Stimulated activated naive CD8-positive, alpha-beta T cell treated with anti-CD3 and anti-CD28 coated beads, Interleukin-15, amount 100 ng/mL, for 72 hours (primary cell): ENCODE measurements at regions not wholly inside any gene's neighbourhood (a gene's known extent, or its start where the extent isn't known, plus 50 kb on each side); places are given as distances from the start of the nearest gene placed in this dataset.

ENCODE experiments used
- ATAC-seq: fragments of 150-1000 bp; cut with Tn5 transposase; 2 replicates; pipeline ENCODE4 v1.10.0; 2021; ENCODE audit warnings: mild to moderate bottlenecking, moderate library complexity
- DNase-seq, 2 donors: peaks; one replicate each; pipeline ENCODE4 v3.0.0; 2021 to 2022
- H3K27ac Mint-ChIP-seq, 2 donors: one replicate each; pipeline ENCODE4 v1.8.0; 2022; ENCODE audit warnings: mild to moderate bottlenecking in 2 of 2, mixed read lengths in 2 of 2, moderate library complexity in 2 of 2
- H3K27me3 Mint-ChIP-seq: one replicate; pipeline ENCODE4 v1.8.0; 2022; ENCODE audit warnings: mixed read lengths
- H3K4me1 Mint-ChIP-seq: one replicate; pipeline ENCODE4 v1.8.0; 2022; ENCODE audit warnings: mild to moderate bottlenecking, mixed read lengths
- H3K4me3 Mint-ChIP-seq, 2 donors: one replicate each; pipeline ENCODE4 v1.8.0; 2022; ENCODE audit warnings: mild to moderate bottlenecking in 2 of 2, mixed read lengths in 2 of 2, moderate library complexity in 1 of 2
- H3K9me3 Mint-ChIP-seq, 2 donors: one replicate each; pipeline ENCODE4 v1.8.0; 2022; ENCODE audit warnings: mixed read lengths in 2 of 2

DNA sequence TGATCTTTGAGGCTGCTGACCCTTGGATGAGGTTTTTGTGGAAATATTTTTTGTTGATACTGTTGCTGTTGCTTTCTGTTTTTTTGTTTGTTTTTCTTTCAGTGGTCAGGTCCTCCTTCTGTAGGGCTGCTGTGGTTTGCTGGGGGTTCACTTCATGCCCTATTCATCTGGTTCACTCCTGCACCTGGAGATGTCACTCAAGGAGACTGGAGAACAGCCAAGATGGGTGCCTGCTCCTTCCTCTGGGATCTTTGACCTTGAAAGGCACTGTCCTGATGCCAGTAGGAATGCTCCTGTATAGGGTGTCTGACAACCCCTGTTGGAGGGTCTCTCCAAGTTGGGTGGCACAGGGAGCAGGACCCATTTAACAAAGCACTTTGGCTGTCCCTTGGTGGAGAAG lies 67.0 kb upstream of the ACTBL2 start:
- no peaks in the 10 kb centered on the region for H3K4me1 Mint-ChIP-seq
- DNase-seq (no peak), ATAC-seq (no peak)
- H3K27me3 Mint-ChIP-seq = peaks cover 26% of the 10 kb centered on the region
- no peak overlapping the region for H3K4me3 Mint-ChIP-seq
- H3K27ac Mint-ChIP-seq = no peak overlapping the region
- no peaks in the 10 kb centered on the region for H3K9me3 Mint-ChIP-seq

DNA sequence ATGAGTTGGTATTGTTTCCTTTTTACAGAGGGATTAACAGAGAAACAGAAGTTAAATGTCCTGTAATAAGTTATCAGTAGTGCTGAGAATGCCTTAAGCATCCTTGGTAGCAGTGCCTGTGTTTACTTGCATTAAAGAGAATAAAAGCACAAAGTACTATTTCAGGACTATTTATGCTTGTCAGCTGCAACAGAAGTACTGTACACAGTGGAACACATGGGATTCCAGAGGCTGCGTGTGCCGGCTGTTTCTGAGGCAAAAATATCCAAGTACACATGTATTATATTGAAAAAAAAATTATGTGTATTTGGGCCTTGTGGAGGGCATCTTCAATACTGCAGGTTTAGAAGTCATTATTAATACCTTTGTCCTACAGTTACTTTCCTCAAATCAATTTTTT lies 58.2 kb upstream of the ACTBL2 start:
- Mint-ChIP-seq H3K4me3 (no peak overlapping the region), H3K27ac (no peak overlapping the region), H3K9me3 (no peaks in the 10 kb centered on the region), H3K4me1 (peaks cover 9% of the 10 kb centered on the region), H3K27me3 (peaks cover 20% of the 10 kb centered on the region)
- ATAC-seq (no peak), DNase-seq (no peak)

DNA sequence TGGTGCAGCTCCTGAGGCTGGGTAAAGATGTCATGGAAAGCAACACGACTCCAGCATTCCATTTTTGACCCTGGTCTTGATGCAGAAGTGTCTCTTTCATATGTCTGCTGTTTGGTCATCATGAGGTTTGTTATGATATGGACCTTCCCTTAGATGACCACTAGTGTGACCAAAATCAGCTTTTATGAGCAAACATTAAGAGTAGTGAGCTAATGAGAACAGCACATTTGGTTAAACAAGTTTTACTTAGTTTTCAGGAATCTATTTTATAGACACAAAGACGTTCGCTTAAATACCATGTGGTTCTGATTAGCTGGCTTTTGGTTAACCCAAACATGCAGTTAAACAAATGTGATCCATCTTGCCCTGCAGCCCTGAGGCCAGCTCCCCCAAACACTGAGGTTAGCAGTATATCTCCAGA lies 56.7 kb upstream of the ACTBL2 start:
- Mint-ChIP-seq H3K9me3 (no peaks in the 10 kb centered on the region), H3K27me3 (peaks cover 12% of the 10 kb centered on the region), H3K4me3 (no peak overlapping the region), H3K27ac (no peak overlapping the region), H3K4me1 (peaks cover 9% of the 10 kb centered on the region)
- DNase-seq (no peak), ATAC-seq (no peak)

DNA sequence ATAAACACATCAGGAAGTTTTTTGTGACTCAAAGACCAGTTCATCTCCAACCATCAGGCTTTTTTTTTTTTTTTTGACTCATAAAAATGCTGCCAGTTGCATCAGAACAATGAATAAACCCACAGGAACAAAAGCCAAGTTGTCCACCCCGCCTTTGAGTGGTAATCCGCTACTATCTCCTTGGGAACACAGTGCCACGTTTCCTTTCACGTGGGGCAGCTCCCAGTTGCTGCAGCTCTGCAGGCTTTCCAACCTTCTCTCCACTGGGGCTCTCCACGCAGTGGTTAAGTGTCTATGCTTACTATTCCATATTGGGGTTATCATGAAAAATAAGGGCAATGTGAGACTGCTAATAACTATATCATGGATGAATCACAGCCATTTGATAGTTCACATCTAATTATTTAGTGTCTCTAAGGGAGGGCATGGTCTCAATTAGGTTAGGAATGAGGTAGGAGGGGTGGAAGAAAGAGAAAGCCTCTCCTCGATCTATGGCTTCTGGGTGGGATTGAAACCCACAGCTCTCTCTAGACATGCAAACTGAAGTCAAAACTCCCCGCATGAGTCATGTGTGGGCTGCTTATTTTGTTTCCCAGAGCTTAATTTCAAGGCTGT lies 55.8 kb upstream of the ACTBL2 start:
- H3K9me3 Mint-ChIP-seq = no peaks in the 10 kb centered on the region
- DNase-seq = no peak

DNA sequence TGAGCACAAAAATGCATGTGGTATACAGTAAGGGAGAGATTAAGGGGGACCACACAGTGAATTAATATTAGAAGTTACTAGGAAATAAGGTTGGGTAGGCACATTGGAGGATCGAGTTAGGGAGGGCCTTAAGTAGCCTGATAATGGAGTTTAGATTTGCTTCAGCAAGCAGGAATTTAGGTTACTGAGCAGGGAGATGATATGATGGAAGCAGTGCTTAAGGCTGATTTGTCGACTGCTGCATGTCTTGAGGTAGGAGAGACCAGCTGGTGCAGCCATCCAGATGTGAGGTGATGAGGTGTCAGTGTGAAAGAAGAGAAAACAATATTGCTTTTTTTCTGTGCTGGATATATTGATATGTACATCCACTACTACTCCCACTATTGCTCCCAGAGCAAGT lies 55.2 kb upstream of the ACTBL2 start:
- Mint-ChIP-seq H3K4me3 (no peak overlapping the region), H3K4me1 (peaks cover 9% of the 10 kb centered on the region), H3K27ac (no peak overlapping the region), H3K9me3 (no peaks in the 10 kb centered on the region), H3K27me3 (peaks cover 12% of the 10 kb centered on the region)
- DNase-seq (no peak), ATAC-seq (no peak)

More for the DNA sequence above, 55.8 kb upstream of the ACTBL2 start:
- Mint-ChIP-seq H3K27me3 (peaks cover 12% of the 10 kb centered on the region), H3K4me3 (peak overlapping the region in 1 of 2 donors; percentile 6), H3K4me1 (peaks cover 9% of the 10 kb centered on the region), H3K27ac (no peak overlapping the region)
- ATAC-seq = peak; percentile 35

DNA sequence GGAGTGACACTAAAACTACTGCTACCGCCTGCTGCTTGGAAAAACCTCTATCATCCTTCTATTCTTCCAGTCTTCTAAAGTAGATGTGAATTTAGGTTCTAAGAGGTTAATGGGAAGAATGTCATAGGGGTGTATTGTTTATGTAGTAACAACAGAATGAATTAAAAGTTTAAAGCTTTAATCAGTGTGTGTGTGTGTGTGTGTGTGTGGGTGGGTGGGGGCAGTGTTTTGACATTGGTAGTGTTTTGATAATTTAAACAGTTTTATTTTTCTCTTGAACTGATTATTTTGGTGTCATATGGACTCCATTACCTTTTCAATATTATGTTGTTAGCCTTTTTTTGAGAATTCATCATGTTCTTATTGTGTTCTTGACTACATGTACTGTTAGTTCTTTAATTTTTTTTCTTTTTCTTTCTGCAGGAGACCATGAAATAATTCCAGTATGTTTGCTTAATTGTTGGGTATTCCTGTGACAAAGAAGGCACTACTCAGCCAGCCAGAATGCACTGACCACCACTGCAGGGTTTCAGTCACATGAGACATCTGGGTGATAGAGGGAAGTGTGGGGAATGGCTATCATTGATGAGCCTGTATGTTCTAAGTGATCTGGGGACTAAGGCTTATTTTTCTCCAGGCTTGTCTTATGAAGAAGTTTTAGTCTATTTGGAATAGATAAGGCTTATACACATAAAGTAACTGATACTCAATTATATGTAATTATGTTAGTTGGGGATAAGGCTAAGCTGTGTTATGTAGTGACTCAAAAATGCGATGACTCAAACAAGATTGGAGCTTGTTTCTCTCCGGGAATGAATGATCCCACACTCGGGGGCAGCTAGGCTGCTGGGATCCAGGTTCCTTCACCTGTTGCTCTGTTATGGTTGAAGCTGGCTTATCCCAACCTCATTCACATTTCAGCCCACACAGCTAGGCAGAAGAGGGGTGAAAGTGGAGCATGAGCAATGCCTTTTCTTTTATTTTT lies 50.2 kb upstream of the ACTBL2 start:
- no peak for DNase-seq
- H3K27ac Mint-ChIP-seq = peak overlapping the region in 1 of 2 donors; percentile 42
- no peak overlapping the region for H3K4me3 Mint-ChIP-seq

More for the DNA sequence above, 50.2 kb upstream of the ACTBL2 start:
- no peak for ATAC-seq
- Mint-ChIP-seq H3K27me3 (no peaks in the 10 kb centered on the region), H3K9me3 (peaks cover 0 to 8% of the 10 kb centered on the region in 2 donors), H3K4me1 (no peaks in the 10 kb centered on the region)
